Activated CD8-positive, alpha-beta memory T cell treated with anti-CD3 and anti-CD28 coated beads for 48 hours (primary cell): ENCODE measurements at regions not wholly inside any gene's neighbourhood (a gene's known extent, or its start where the extent isn't known, plus 50 kb on each side); places are given as distances from the start of the nearest gene placed in this dataset.

Experiments used
- DNase-seq, 3 experiments: peaks; one replicate each; pipeline ENCODE4 v3.0.0-alpha.2; 2020; ENCODE audit warnings: low read depth in 2 of 3, low spot score in 2 of 3

DNA sequence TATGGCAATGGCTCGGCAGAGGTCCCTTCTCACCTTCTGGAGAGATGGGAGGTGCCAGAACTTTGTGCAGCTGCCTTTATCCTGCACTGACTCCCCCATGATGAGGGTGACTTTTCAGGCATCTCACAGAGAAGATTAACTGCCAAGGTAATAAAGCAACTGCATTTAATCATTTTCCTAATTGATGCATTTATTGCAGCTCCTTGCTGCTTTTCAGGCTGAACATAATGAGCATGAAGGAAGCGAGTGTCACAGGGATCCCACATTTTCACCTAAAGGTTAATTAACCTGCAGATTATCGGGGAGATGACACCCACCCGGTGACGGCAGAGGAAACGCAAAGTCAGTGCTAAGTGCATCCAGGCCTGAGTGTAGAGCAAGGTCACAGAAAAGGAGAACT is 154.3 kb downstream of the ICE1 start:
- no peak for DNase-seq

GRCh38 chr5:5575461-5575860 is 153.0 kb downstream of the ICE1 start:
- no peak for DNase-seq

DNA sequence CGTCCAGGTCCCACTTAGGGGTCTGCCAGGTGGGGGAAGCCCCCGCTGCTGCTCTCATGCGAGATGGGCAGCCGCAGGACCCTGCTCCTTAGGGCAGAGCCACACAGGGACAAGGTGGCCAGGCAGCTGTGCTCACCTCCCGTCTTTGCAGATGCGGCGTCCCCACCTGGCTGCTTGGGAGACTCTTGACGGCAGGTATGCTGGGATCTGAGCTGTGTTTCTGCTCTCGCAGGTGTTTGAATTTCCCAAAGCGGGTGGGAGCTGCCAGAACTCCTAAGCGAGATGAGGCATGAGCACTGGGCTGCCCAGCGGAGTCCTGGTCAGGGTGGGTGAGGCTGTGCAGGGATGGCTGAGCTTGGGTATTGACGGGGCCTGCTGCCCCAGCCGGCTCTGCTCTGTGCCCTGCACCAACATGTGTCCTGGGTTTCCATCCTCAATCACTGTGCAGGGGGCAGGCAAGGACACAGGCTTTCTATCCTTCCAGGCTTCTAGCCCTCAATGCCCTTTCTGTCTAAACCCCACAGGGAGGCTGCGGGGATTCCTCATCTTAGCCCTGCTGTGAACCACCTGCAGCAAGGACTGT is 151.4 kb downstream of the ICE1 start:
- no peak for DNase-seq

DNA sequence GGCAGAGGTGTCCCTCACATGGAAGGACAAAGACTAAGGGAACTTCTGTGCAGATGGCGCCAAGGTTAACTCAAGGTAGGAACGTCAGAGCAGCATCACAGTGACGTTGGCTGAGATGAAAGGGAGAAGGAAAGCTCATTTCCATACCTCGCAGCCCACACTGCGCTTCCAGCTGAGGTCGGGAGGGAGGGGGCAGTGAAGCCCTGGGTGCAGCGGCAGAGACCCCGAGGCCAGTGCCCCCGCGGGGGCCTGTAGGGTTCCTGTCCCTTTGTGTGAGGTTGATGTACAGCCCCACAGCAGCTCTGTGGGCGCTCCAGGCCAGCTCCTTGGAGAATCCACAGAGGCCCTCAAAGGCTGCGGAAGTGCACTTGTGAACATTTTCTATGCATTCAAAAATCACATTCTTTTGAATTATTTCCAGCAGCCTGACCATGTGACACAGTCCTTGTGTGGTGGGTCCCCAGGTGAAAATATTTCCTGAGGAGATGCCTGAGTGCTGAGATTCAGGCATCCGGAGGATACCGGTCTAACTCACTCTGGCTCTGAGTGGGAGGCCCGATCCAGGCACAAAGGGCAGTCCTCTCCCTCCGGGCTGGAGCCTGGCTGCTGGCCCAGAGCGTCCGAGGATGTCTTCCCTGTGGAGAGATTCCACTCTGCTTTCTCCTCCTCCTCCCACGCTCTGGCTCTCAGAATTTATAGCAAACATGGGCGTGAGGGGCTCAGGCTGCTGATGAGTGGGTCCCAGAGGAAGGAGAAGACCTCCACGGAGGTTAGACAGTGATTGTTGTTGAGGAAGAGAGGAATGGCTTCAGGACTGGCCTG is 150.7 kb downstream of the ICE1 start:
- no peak for DNase-seq

DNA sequence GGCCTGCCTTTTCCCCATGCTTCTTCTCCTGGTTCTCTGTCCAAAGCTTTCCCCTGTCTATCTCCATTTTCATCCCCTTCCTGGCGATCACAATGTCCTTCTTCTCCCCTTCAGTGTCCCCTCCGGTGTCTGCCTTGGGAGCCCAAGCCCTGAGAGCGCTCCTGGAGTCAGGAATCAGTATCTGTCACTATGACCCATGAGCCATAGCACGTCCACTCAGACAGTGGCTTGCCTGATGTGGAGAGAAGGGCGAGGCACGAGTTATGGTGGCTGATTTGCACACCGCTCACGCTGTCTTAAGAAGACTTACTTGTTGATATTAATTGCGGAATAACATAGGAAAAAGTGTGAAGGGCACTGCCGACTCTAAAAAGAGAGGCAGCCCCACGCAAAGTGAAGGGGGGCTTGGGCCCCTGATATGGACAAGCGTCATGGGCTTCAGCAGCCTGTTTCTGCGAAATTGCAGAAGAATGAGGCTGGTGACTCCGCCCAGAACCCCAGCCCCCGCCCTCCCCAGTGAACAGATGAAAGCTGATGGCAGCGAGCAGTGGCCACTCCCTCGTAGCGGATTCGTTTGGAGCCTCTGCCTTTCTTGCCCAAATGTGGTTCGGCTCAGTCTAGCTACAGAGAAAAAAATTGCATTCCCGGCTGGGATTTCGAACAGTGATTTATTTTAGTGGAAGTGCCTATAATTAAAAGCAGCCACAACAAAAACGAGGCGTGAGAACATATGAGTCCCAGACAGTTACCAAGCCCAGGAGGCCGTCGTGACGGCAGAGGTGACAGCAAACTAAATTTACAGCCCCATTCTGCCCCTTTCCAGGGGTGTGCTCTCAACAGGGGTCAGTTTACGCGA is 149.8 kb downstream of the ICE1 start:
- no peak for DNase-seq

- DNase-seq: no peak
Measured at GRCh38 chr5:5570646-5571045, 148.2 kb downstream of the ICE1 start.

DNA sequence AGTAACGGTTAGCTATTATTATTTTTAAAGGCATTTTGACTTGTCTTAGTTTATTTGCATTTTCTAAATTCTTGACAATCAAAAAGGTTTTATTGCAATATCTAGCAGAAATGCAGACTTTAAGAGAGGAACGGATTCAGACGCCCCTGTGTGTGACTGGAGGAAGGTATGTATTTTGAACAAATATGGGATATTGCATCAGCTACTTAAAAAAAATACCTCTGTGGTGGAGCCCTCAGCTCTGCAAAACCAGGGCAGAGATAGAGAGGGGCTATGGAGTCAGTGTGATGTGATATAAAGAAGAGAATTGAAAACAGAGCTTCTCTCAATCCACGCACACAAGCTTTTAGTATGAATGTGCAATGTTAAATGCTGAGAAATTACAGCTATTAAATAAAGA is 142.4 kb downstream of the ICE1 start:
- no peak for DNase-seq

DNA sequence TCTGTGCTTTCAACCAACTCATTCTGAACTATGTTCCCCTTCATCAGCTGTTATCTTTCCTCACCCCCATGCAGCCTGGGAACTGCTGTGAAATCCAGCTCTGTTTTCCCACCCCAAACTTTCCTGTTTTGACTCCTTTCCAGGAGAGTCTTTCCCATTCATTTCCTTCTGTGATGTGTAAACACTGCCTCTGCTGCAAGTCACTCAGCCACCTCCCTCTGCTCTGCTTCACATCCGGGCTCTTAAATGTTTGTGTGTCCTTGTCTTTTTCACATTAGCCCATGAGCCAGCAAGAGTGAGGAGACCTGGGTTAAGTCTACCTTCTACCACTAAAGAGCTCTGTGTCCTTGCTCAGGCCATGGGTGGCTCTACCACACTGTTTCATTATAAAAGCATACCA is 137.5 kb downstream of the ICE1 start:
- no peak for DNase-seq

DNA sequence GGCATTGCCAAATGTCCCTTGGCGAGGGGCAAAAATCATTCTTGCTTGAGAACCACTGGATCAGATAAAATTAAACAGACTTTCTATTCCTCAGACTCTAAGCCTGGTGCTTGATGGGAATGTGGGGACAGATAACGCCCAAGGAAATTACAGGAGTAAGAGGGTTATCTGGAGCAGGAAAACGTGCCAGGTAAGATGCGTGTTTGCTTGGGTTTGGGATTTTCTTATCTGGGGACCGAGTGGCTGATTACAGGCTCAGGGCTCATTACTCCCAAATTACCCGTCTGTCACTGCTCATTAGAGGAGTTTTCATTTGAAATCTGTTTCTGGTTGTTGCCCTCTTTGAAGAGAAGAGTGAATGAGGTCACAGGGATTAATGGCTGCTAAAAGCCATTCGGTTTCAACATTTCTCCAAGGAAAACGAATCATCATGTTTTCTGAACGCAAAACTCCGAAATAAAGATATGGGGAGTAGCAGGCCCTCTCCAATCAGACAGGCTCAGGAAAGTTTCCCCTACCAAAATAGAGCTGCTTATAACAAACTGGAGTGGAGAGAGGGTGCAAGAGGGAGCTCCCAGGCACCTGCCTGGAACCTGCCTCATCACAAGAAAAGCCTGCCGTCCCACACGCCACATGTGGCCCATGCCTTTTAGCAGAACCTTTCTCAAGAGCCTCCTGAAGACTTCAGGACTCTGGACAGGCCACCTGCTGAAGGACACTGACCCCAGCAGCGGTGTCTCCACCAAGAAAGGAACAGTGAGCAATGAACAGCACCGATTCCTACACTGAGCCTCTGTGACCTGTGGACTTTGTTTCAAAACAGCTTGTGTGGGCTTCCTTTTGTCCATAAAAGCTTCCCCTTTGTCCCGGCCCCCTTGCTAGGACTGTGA is 136.4 kb downstream of the ICE1 start:
- no peak for DNase-seq

DNA sequence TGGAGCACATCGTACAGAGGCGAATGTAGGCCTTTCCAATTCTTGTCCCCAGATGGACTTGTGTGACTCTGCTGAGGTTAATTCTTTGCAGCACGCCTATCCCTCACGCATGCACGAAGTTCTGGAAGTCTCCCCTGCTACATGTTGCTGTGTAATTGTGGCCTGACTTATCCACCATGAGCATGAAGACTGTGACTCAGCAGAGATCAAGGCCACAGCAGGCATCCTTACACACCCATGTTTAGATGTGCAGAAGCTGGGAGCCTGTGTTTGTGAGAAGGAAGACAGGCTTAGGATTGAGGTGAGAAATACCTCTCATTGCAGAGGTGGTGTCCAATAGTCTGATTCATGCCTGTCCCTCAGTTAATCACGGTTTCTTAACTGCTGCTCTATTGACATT is 135.6 kb downstream of the ICE1 start:
- DNase-seq: no peak

DNA sequence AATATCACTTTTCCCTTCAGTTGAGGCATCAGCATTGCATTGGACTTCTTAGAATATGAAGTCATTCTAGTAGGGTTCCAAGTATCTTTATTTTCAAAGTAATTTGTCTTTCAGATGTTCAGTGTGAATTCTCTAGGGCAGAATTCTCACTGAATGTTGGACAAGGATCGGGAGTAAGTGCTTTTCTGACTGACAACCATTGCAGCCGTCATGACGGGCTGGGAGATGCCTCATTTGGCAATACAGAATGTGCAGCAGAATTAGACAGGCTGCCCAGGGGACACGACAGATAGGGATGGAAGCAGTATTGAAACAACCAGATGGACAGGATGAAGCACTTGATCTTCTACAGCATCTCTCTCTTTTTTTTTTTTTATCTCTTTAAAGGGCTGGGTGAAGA is 129.0 kb downstream of the ICE1 start:
- DNase-seq: no peak

- no peak for DNase-seq
Measured at GRCh38 chr5:5546408-5546807, 123.9 kb downstream of the ICE1 start.

DNA sequence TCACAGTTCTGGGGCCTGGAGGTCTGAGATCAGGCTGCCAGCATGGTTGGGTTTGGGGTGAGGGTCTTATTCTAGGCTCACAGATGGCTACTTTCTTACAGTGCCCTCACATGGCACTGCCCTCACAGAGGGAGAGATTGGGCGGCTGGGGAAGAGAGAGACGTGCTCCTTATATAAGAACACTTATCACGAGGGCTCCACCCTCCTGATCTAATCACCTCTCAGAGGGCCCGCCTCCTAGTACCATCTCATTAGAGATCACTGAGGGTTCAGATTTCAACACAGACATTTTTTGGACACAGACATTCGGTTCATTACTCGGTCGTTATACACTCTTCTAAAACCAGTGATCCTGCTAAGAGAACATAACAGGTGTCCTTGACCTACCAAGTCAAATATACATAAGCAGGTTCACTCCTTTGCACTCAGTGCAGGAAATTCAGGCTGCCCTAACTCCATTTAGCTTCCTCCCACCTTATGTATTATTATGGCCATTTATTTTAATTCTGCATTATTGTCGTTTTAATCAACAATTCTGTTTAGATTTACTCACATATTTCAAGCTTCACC is 121.7 kb downstream of the ICE1 start:
- DNase-seq: no peak

DNA sequence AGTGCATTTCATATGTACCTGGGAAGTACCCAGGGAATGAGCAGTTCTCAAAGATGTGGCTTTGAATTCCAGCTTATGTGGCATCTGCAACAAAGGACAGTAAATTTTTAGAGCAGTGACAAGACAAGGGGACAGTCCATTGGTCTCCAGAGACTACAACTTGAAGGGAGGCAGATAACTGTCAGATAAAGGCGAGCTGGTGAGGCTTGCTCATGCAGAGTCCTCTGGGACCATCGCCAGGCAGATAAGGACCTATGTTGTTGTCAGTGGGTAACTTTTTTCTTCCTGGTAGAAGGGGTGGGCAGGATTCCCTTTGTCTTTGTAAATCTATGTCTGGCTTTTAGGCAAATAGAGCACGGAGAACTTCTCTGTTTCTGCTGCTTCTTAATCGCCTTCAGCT is 120.2 kb downstream of the ICE1 start:
- DNase-seq: no peak

GRCh38 chr5:5540065-5540464 is 117.6 kb downstream of the ICE1 start:
- no peak for DNase-seq
